Midbrain (tissue), 1 donor: ENCODE measurements at regions not wholly inside any gene's neighbourhood (a gene's known extent, or its start where the extent isn't known, plus 50 kb on each side); places are given as distances from the start of the nearest gene placed in this dataset.
A peak's percentile ranks its signal among the peaks of the same experiment; 100 is the strongest.
"Not testable (repeated sequence)": the region's sequence is repeated elsewhere in the genome, so short reads cannot be mapped to it uniquely, and the experiment has no call there.

ENCODE experiments used
- DNase-seq: peaks from one replicate; lab custom pipeline; 2025; lab: John Stamatoyannopoulos, UW

DNA sequence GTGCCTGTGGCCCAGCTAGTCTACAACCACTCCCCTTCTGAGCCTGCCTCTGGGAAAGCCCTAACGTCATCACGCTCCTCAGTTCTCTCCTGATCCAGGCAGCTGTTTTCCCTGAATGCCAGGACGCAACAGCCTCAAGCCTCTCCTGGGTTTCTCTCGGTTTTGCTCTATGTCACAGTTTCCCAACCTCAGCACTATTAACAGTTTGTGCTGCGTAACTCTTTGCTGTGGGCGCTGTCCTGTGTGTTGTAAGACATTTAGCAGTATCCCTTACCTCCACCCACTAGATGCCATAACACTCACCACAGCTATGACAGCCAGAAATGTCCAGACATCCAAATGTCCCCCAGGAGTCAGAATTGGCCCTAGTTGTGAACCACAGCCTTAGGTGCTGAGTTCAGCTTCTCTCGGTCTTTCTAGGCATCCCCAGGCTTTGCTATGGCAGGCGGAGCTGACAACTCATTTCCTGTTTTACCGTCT, 226.3 kb upstream of the NPVF start:
- no peak for DNase-seq

DNA sequence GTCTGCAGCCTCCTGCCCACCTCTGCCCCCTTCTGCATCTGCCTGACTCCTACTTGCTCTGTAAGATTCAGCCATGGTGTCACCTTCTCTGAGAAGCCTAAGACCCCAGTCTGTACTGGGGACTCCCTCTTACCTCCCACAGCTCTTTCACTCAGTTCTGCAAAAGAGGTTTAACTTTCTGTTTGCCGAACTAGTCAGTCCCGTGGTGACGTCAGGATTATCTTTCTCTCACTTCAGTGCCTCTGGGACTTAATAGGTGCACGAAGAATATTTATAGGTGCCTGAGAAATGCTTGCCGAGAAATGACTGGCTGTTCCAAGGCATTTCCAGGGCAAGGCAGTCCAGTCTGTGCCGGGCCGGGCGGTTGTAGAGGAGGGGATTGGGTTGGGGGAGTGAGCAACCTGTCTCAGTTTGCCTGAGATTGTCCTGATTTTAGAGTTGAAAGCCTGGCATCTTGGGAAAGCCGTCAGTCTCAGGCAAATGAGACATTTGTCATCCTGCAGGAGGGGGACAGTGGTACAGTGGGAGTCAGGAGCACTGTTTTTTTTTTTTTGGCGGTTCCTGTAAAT, 227.5 kb upstream of the NPVF start:
- DNase-seq, result no peak

DNA sequence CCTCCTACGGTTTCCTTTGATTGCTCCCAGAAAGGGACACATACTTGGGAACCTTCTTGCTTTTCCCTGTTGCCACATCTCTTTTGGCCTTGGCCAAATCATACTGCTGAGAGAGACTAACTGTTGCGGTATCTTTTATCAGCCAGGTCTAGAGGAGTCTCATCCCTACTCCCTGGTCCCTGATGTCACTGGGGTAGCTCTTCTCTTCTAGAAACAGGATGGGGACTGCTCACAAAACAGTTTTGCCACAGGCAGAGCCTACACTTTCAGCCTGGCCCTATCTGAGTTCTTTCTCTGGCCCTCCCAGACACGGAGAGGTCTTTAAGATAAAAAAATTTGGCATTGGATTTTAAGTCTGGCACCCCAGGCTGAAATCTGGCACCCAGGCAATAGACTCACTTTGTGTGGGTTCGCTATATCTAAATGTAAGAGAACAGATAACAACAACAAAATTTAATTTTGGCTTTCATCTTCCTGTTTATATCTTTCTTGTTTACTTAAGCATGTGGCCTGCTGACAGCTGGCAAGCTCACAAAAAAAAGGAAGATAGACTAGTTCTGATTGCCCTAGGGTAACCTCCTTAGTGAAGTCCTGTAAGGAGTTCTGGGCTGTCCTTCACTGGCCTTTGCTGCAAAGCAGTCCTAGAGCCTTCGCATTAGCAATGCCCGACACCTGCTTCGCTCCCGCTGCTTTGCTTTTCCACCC, 228.3 kb upstream of the NPVF start:
- no peak for DNase-seq

DNA sequence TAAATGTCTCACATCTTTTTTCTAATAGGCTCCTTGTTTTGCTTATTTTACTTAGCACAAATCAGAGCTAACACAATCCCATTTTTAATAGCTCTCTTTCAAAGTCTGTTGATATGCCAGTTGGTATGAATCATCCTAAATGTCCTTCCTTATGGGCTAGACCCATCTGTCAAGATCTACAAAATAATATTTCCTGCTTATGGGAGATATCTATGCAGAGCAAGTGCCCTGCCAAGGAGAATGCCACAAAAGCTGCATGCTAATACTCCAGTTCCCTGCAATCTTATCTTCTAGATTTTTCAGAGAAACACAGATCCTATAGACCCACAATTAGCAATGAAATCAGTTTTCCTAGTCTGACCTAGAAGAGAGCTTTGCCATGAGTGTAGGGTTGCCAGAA, 230.8 kb upstream of the NPVF start:
- no peak for DNase-seq

DNA sequence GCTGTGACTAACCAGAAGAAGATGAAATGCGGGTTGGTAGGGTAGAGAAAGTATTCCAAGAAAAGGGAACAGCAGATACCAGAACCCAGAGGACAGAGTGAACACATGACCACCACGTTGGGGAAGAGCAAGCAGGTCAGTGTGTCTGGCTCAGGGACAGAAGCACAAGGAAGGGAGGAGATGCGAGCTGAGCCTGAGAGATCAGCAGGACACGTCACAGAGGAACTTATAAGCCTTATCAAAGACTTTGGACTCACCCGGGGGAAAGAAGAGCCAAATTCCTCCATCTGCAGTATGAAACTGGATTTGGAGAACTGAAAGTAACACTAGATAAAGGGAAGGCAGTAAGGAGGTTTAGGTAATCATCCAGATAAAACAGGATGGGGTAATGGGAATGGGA, 232.1 kb upstream of the NPVF start:
- DNase-seq, result no peak

DNA sequence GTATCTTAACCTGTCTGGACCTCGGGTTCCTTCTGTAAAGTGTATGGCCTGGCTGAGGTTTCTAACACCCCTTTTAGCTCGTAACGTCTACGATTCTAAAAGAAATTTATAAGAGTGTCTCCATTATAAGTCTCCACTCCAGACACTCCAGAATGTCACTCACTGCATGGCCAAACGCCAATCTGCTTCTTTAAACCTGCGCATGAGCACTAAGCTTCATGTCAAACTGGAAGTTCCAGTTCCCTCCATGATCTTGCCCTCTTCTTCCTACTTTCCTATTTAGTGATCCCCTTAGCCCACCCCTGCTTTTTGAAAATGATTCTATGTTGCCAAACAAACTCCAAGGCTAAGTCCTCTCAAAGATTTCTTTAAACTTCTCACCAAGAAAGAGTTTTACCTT, 241.4 kb upstream of the NPVF start:
- DNase-seq, result no peak

DNA sequence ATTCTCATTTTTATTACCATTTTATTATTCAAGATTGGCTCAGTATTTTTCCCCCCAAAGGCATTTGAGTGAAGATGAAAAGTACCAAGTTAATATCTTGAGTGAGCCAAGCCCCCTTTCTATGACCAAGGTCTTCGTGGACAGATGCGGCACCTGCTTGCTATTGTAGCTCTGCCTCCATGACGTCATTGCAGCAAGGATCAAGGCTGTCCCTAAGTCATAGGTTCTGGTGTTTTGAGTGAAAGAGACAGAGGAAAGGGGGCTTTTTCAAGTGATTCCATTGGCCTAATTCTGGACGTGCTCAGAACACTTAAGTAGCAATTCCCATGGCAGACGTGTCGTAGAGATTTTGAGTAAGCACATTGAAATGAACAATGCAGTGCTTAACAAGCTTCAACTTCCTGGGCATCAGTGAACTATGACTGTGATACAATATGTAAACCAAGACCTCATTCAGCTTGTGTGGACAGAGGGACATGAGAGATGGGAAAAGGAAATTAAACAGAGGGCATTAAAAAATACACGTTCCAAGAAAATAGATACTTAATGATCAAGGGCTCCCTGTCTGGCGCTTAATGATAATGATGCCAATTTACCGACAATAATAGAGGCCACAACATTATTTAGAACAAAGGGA, 248.7 kb upstream of the NPVF start:
- no peak for DNase-seq

DNA sequence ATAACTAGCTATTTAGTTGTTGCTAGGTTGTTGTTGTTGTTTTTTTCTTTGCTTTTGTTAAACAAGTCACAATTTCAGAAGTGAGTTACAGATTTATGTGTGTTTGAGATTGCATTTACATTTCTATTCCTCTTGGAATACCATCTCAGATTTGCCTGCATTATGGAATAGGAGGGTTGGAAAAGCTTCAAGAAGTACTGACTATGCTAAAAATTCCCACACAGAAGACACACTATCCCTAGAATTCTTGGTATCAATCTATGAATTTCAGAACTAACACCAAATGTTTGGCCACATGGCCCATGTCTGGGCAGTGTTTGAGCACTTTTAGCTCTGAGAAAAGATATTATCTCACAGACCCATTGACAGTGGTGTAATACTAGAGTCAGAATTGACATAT, 249.9 kb upstream of the NPVF start:
- DNase-seq, result not testable (repeated sequence)

DNA sequence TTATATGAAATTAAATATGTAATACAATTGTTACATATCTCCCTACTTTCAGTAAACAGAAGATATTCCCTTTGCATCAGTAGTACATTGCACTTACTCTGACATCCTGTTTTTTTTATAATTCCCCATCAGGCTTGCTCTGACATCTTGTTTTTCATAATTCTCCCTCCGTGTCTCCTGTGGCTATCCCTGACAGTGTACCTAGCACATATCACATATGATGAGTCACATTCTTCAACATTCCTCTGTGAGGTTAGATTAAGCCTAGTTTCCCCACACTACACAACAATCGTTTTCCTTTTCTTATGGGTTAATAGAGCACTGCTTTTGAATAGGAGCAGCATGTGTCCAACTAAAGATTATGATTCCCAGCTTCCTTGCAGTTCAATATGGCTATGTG, 250.6 kb upstream of the NPVF start:
- DNase-seq, result no peak

DNA sequence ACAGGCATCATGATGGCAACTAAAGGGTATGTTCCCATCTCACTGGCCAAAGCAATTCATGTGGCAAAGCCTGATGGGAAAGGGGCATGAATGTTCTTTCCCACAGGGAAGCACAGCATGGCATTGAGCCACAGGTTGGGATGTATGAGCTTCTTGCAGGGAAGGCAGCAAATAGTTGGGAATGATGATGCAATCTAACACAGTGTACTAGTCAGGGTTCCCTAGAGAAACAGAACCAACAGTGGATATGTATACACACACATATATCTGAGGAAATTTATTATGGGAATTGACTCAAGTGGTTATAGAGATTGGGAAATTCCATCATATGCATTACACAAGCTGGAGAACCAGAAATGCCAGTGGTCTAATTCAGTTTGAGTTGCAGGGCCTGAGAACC, 253.6 kb upstream of the NPVF start:
- DNase-seq, result no peak

DNA sequence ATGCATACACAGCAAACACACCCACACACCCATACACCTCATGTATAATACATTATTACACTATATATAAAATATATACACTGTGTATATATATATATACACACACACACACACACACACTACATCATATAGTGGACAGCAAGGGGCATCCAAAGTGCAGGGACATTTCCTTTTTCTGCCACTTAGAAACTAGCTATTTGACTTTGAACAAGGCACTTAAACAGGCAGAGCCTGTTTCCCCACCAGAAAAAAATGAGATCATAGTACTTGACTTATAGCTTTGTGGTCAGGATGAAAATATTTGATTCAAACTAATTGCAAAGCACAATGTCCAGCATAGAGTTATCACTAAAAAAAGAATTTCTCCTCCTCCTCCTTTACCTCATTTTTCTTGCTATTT, 254.3 kb upstream of the NPVF start:
- no peak for DNase-seq

DNA sequence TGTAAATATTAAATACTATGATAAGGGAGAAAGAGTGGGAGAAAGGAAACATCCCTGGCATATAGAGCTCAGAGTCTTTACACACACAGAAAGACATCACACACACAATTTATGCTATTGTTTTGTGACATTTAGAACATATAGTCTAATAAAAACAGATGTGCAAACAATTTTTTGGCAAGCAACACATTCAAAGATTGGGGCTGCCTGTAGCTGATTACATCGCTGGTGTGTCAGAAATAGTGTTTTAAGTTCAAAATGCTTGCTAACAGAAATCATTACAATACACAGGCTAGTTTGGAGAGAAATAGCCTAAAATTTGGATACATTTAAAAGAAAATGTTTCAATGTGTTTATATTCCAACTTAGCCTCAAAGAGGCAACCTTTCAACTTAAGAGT, 256.7 kb upstream of the NPVF start:
- no peak for DNase-seq

DNA sequence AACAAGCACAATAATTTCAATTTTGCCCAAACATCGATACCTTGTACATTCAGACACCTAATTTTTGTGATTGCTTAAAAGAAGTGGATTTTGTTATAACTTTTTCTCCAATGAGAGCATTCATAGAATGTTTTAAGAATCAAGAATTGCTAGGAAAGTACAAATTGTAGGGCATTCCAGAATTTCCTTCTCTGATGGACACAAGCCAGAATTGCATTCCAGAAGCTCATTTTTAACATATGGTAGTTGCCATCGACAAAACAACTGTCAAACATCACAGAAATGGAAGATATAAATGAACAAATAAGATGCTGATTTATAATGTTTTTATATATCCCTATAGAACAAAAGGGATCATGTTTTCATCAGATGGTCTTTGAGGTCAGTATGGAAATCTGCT, 258.4 kb upstream of the NPVF start:
- DNase-seq, result no peak

DNA sequence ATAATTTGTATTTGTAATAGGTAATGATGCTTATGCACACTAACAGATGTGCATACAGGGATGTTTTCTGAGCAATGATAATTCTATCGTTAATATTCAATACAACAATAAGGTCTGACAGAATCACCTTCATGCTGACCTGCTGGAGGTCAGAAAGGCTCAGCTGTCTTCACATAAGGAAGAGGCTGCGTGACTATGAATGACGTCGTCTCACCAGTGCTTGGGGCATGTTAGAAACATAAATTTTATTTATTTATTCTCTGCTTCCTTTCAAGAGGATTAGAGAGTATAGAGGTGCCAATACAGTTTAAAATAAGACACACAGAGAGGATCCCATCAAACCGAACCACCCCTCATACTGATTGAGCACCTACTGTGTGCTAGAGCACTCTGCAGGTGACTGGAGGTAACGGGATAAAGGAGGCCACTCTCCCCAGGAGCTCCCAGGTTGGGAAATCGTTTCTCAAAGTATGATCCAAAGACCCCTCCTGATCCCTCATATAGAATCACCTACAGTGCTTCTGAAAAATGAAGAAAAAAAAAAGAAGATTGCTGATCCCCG, 265.6 kb upstream of the NPVF start:
- no peak for DNase-seq

DNA sequence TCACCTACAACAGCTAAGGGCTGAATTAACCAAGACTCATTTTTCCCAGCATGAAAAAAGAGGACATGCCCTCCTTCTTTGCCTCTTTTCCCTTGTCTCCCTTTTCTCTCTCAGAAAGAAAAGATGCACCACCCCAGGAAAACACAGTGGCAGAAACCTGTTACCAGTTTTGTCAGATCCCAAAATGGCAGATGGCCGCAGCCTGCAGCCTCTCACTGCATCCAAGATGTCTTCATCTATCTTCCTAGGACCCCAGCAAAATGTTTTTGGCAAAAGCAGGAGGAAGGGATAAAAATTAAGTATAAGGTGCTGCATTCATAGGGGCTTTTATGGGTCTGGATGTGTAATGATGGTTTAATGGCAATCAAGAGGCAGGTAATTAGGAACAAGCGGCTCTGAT, 266.6 kb upstream of the NPVF start:
- no peak for DNase-seq

DNA sequence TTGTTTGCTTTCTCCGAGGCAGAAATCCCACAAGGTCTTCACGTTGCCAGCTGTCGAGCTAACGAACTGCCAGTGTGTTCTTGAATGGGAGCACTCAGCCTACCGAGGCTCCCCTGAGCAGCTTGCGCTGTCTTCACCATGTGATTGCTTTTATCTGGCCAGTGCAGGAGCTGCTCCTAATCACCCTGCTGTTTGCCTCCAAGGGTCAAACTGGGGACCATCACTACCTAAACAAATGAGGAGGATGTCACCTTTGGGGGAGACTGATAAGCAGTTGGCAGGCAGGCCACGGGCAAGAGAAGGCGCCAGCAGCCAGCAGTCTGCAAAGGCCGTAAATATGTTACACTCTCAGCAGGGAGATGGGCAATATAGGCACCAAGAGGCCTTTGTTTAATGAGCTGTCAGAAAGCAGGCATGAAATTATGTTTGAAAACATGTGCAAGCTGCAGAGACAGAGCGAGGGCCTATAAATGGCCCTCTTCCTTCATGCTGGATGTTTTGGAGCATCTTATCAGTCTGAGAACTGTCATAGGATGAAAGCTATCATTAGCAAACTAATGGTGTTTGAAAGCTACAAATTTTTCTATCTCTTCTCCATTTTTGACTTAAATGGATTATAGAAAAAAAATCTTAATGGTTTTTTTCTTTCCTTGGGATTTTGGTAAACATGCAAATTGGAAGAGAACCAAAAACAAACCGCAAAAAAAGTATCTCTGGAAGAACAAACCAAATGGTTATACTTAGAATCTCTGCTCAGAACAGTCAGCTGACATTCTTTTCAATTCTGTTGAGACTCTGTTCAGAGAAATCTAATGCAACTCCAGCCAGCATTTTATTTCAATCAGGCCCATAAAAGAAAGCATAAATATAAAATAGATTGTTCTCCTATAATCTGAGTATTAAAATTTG, 267.3 kb upstream of the NPVF start:
- no peak for DNase-seq

DNA sequence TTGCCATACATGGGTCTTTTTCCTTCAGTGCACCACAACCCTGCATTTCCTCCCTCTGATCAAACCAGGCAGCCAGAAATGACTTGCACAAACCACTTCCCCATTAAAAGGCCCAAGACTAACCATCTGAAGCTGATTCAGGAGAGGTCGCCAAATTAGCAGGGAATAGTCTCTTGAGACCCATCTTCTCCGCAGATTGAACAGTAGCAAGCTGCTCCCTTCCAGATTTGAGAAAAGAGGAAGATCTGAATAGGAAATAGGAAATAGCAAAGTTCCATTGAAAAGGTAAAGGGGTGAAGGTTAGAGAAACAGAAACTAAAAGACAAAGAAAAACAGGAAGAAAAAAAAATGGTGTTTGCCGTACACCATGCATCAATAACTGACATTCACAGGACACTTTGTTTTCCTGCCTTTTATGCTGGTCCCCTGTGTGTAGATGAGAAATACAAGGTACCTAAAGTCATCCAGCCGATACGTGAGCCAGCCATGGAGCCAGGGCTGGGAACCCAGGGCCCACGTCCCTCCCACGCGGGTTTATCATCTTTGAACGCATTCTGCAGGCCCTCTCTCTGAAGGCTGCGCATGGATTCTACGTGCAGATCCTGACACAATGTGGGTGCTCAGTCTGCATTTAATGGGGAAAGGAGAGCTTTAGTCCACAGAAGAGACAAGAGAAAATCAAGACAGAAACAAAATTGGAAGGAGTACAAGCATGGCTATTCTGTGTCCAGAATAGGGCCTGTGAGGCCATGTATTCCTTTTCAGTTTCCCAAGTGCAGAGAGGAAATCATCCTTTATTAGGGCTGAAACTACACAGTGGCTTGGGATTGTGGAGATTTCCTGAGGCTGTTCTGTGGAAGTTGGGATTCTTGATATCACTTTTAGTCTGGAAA, 268.4 kb upstream of the NPVF start:
- DNase-seq, result peak; percentile 16

DNA sequence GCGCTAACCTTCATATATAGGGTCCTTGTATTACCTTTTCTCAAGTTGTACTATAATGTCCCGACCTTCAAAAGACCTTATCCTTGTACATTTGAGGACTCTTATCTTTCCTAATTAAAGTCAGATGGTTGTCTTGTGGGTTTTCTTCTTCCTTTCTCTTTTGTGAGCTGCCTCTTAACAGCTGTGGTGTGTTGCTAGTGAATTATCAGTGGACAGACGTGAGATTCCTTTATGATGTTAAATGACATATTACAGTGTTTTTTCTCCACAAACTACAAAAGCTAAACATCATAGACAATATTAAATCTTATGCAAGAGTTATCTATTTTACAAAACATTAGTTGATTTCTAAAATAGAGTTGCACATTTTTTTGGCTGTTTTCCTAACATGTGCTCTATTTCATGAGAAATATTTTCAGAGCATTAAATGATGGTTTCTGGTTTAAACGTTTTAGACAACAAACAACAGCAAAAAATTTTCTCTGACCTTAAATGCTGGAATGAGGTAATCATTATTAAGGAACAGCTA, 272.2 kb upstream of the NPVF start:
- DNase-seq, result no peak

DNA sequence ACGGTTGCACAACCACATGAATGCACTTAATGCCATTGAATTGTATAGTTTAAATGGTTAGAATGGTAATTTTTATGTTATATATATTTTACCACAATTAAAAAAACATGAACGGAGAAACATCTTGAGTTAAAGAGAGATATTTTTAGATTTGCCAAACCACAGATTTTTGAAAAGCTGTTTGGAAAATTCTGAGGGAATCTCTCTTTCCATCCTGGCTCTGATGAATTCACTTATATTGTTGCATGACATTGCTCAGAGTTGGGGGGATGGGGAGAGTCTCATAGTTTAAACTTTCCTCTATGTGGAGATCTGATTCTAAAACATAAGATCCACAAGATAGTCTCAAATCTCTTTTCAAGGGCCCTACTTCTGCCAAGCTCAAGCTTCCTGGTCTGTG, 275.0 kb upstream of the NPVF start:
- no peak for DNase-seq

DNA sequence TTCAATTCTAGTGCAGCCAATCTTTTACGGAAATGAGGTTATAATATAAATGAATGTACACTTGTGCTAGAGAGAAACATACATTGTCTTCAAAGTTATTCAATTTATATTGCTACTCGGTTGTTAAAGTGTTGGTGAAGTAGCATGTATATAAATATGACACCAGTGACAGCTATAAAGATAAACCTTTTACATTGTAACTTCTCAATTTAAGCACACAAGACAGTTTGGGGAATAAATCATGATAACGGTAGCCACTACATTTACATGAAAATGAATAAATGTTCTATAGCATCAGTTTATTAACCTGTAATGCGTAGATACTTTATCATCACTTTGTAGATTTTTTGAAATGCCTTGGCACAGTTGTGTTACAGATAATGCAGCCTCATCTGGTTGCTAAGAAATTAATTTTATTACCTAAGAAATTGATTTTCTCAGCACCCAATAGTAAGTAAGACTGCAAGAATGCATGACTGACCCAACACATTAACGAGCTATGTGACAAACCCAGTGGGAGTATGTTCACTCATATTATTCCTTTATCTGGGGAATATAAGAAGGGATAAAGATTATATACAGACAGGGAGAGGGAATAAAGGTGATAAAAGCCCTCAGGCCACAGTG, 283.9 kb upstream of the NPVF start:
- no peak for DNase-seq
